ENCODE measurements at regions not wholly inside any gene's neighbourhood (a gene's known extent, or its start where the extent isn't known, plus 50 kb on each side); places are given as distances from the start of the nearest gene placed in this dataset.
A peak's percentile ranks its signal among the peaks of the same experiment; 100 is the strongest.

GRCh38 chr2:219954331-219954730 lies 326.9 kb downstream of the SLC4A3 start:
- ATAC-seq (ENCODE audit: insufficient read depth, low FRiP score): no peak
- Histone ChIP-seq H3K27me3 (ENCODE audit: control insufficient read depth in 3 of 3, insufficient read depth in 3 of 3, low read length in 2 of 3) (no peaks in the 10 kb centered on the region), H3K4me1 (ENCODE audit: control insufficient read depth in 5 of 5, insufficient read depth in 5 of 5, low read length in 5 of 5) (no peaks in the 10 kb centered on the region), H3K36me3 (ENCODE audit: control insufficient read depth in 4 of 4, insufficient read depth in 4 of 4, low read length in 4 of 4) (no peaks in the 10 kb centered on the region), H3K4me3 (no peak overlapping the region), H3K9ac (ENCODE audit: insufficient read depth in 1 of 2, low read length in 2 of 2) (no peak overlapping the region), H3K9me3 (ENCODE audit: control insufficient read depth in 4 of 4, insufficient read depth in 3 of 4, low read length in 3 of 4) (peaks cover 0 to 10% (median 6%) of the 10 kb centered on the region in 4 donors), H3K27ac (ENCODE audit: low read depth in 1 of 2, low read length in 1 of 2) (no peak overlapping the region)
- TF ChIP-seq CTCF (IDR thresholded peaks at IDR 0.05; ENCODE audit: control extremely low read depth, extremely low read depth): no peak
- DNase-seq: peak in 2 of 3 donors; percentile 11 to 29
- 60 to 84% methylated on average over 1 of the region's 1 CpG for WGBS, 2 donors

GRCh38 chr2:219957820-219958219 lies 330.4 kb downstream of the SLC4A3 start:
- Histone ChIP-seq H3K4me3 (no peak overlapping the region), H3K27ac (ENCODE audit: low read depth in 1 of 2, low read length in 1 of 2) (no peak overlapping the region), H3K9ac (ENCODE audit: insufficient read depth in 1 of 2, low read length in 2 of 2) (no peak overlapping the region), H3K27me3 (ENCODE audit: control insufficient read depth in 3 of 3, insufficient read depth in 3 of 3, low read length in 2 of 3) (no peaks in the 10 kb centered on the region), H3K36me3 (ENCODE audit: control insufficient read depth in 4 of 4, insufficient read depth in 4 of 4, low read length in 4 of 4) (no peaks in the 10 kb centered on the region), H3K9me3 (ENCODE audit: control insufficient read depth in 4 of 4, insufficient read depth in 3 of 4, low read length in 3 of 4) (peaks cover 0 to 10% (median 6%) of the 10 kb centered on the region in 4 donors), H3K4me1 (ENCODE audit: control insufficient read depth in 5 of 5, insufficient read depth in 5 of 5, low read length in 5 of 5) (no peaks in the 10 kb centered on the region)
- no peak for ATAC-seq (ENCODE audit: insufficient read depth, low FRiP score)
- 0 to 43% methylated on average over 1 of the region's 1 CpG for WGBS, 2 donors
- DNase-seq: no peak
- no peak for TF ChIP-seq CTCF (IDR thresholded peaks at IDR 0.05; ENCODE audit: control extremely low read depth, extremely low read depth)

GRCh38 chr2:219958941-219959340 lies 331.5 kb downstream of the SLC4A3 start:
- Histone ChIP-seq H3K4me1 (ENCODE audit: control insufficient read depth in 5 of 5, insufficient read depth in 5 of 5, low read length in 5 of 5) (no peaks in the 10 kb centered on the region), H3K9ac (ENCODE audit: insufficient read depth in 1 of 2, low read length in 2 of 2) (no peak overlapping the region), H3K36me3 (ENCODE audit: control insufficient read depth in 4 of 4, insufficient read depth in 4 of 4, low read length in 4 of 4) (no peaks in the 10 kb centered on the region), H3K27me3 (ENCODE audit: control insufficient read depth in 3 of 3, insufficient read depth in 3 of 3, low read length in 2 of 3) (no peaks in the 10 kb centered on the region), H3K4me3 (no peak overlapping the region), H3K27ac (ENCODE audit: low read depth in 1 of 2, low read length in 1 of 2) (no peak overlapping the region), H3K9me3 (ENCODE audit: control insufficient read depth in 4 of 4, insufficient read depth in 3 of 4, low read length in 3 of 4) (peaks cover 0 to 10% (median 6%) of the 10 kb centered on the region in 4 donors)
- DNase-seq: no peak
- no peak for ATAC-seq (ENCODE audit: insufficient read depth, low FRiP score)
- WGBS, 2 donors: 70 to 78% methylated on average over 1 of the region's 1 CpG
- no peak for TF ChIP-seq CTCF (IDR thresholded peaks at IDR 0.05; ENCODE audit: control extremely low read depth, extremely low read depth)

GRCh38 chr2:219959471-219959870 lies 332.0 kb downstream of the SLC4A3 start:
- TF ChIP-seq CTCF (IDR thresholded peaks at IDR 0.05; ENCODE audit: control extremely low read depth, extremely low read depth): no peak
- DNase-seq (no peak), ATAC-seq (ENCODE audit: insufficient read depth, low FRiP score) (no peak)
- no peaks in the 10 kb centered on the region for H3K4me1 ChIP-seq (ENCODE audit: control insufficient read depth in 5 of 5, insufficient read depth in 5 of 5, low read length in 5 of 5)
- H3K9ac ChIP-seq (ENCODE audit: insufficient read depth in 1 of 2, low read length in 2 of 2): no peak overlapping the region
- peaks cover 0 to 10% (median 6%) of the 10 kb centered on the region in 4 donors for H3K9me3 ChIP-seq (ENCODE audit: control insufficient read depth in 4 of 4, insufficient read depth in 3 of 4, low read length in 3 of 4)
- H3K36me3 ChIP-seq (ENCODE audit: control insufficient read depth in 4 of 4, insufficient read depth in 4 of 4, low read length in 4 of 4): no peaks in the 10 kb centered on the region
- H3K4me3 ChIP-seq: no peak overlapping the region
- no peaks in the 10 kb centered on the region for H3K27me3 ChIP-seq (ENCODE audit: control insufficient read depth in 3 of 3, insufficient read depth in 3 of 3, low read length in 2 of 3)
- H3K27ac ChIP-seq (ENCODE audit: low read depth in 1 of 2, low read length in 1 of 2): no peak overlapping the region
- WGBS, 2 donors: 57 to 77% methylated on average over 4 of the region's 4 CpGs

Measured in lung (tissue), 11 donors.